PC-9 (cell line): ENCODE measurements at regions not wholly inside any gene's neighbourhood (a gene's known extent, or its start where the extent isn't known, plus 50 kb on each side); places are given as distances from the start of the nearest gene placed in this dataset.

Source experiments
- BruUV-seq: library from RNA; stranded (reverse); fragments of 400-500 nt; replicated peaks from 2 replicates; lab custom pipeline; 2021; lab: Mats Ljungman, UMichigan
- CTCF ChIA-PET: fragments of 300-600 bp; sonication (Branson Sonifier 250); formaldehyde crosslinking; loops from one replicate; lab custom pipeline; 2022; ENCODE audit warnings: antibody characterized with exemption; lab: Charles Lee
- POLR2A ChIA-PET: fragments of 300-600 bp; sonication (Branson Sonifier 250); formaldehyde crosslinking; loops from one replicate; lab custom pipeline; 2022; ENCODE audit warnings: antibody characterized with exemption; ENCODE audit not compliant: unreplicated experiment; lab: Charles Lee
- DNase-seq, 2 experiments: peaks; one replicate each; pipeline versions ENCODE4 v3.0.0 to v3.0.0-alpha.2; 2015 to 2022; ENCODE audit warnings: mixed read lengths in 1 of 2
- H2AFZ ChIP-seq: fragments of 200-600 bp; sonication (generic); 2 replicates; pipeline ENCODE4 v1.8.1; 2017; ENCODE audit warnings: antibody characterized with exemption
- H3F3A ChIP-seq: fragments of 200-600 bp; sonication (generic); 2 replicates; pipeline ENCODE4 v1.8.1; 2017; ENCODE audit warnings: antibody characterized with exemption, mild to moderate bottlenecking, low read depth; ENCODE audit not compliant: insufficient read depth
- H3K27ac ChIP-seq: fragments of 200-600 bp; sonication (generic); 2 replicates; pipeline ENCODE4 v1.6.1; 2016; ENCODE audit warnings: mixed run types
- H3K27me3 ChIP-seq: fragments of 200-600 bp; sonication (generic); 2 replicates; pipeline ENCODE4 v1.6.1; 2016; ENCODE audit warnings: low read depth, mixed run types; ENCODE audit not compliant: insufficient read depth
- H3K36me3 ChIP-seq: fragments of 200-600 bp; sonication (generic); 2 replicates; pipeline ENCODE4 v1.6.1; 2016; ENCODE audit warnings: low read depth, mixed run types
- H3K4me1 ChIP-seq: fragments of 200-600 bp; sonication (generic); replicated peaks from 2 replicates; pipeline ENCODE4 v1.6.1; 2016; ENCODE audit warnings: mixed run types; ENCODE audit not compliant: insufficient read depth
- H3K4me2 ChIP-seq: fragments of 200-600 bp; sonication (generic); 2 replicates; pipeline ENCODE4 v1.6.1; 2017; ENCODE audit warnings: mixed run types
- H3K4me3 ChIP-seq: fragments of 200-600 bp; sonication (generic); 2 replicates; pipeline ENCODE4 v1.6.1; 2016; ENCODE audit warnings: mixed run types
- H3K79me2 ChIP-seq: fragments of 200-600 bp; sonication (generic); 2 replicates; pipeline ENCODE4 v1.6.1; 2017; ENCODE audit warnings: low read depth, mixed run types
- H3K9me2 ChIP-seq: fragments of 200-600 bp; sonication (generic); 2 replicates; pipeline ENCODE4 v1.8.1; 2017; ENCODE audit warnings: mild to moderate bottlenecking; ENCODE audit not compliant: insufficient read depth
- H3K9me3 ChIP-seq: fragments of 200-600 bp; sonication (generic); 2 replicates; pipeline ENCODE4 v1.8.1; 2016; ENCODE audit warnings: low read depth; ENCODE audit not compliant: insufficient read depth
- H4K20me1 ChIP-seq: fragments of 200-600 bp; sonication (generic); 2 replicates; pipeline ENCODE4 v1.8.1; 2017; ENCODE audit not compliant: insufficient read depth
- CTCF ChIP-seq: fragments of 200-600 bp; sonication (generic); conservative IDR thresholded peaks from 2 replicates; pipeline ENCODE4 v1.6.1; 2017; ENCODE audit warnings: mixed run types, antibody characterized with exemption, mild to moderate bottlenecking, moderate library complexity
- EZH2 ChIP-seq: fragments of 200-600 bp; sonication (generic); IDR thresholded peaks from 2 replicates; pipeline ENCODE4 v1.8.0; 2017; ENCODE audit warnings: antibody characterized with exemption, low read depth
- intact Hi-C: fragments of 100-400 bp; cut with micrococcal nuclease; formaldehyde crosslinking; loops from one replicate; pipeline ENCODE4 v1.10.0; 2022; ENCODE audit not compliant: unreplicated experiment

GRCh38 chr1:36663772-36664430, 181.2 kb upstream of the CSF3R start:
- no peak overlapping the region for H2AFZ ChIP-seq
- no peaks in the 10 kb centered on the region for H4K20me1 ChIP-seq
- peaks cover 82% of the 10 kb centered on the region for H3K27me3 ChIP-seq
- no peak overlapping the region for H3K4me2 ChIP-seq
- H3K4me3 ChIP-seq: no peak overlapping the region
- no peaks in the 10 kb centered on the region for H3K9me3 ChIP-seq
- BruUV-seq: no TSS peak
- CTCF ChIA-PET: no interaction called here
- H3F3A ChIP-seq: no peaks in the 10 kb centered on the region
- no peaks in the 10 kb centered on the region for H3K36me3 ChIP-seq
- no peak overlapping the region for H3K27ac ChIP-seq
- no peaks in the 10 kb centered on the region for H3K4me1 ChIP-seq
- POLR2A ChIA-PET: no interaction called here
- TF ChIP-seq EZH2 (no peak), CTCF (no peak)
- H3K79me2 ChIP-seq: no peaks in the 10 kb centered on the region
- no peak for DNase-seq
- H3K9me2 ChIP-seq: no peaks in the 10 kb centered on the region
- intact Hi-C loops: no loop called here

- Histone ChIP-seq H3K79me2 (no peaks in the 10 kb centered on the region), H3K27ac (no peak overlapping the region), H4K20me1 (no peaks in the 10 kb centered on the region), H3K36me3 (no peaks in the 10 kb centered on the region), H3K4me1 (no peaks in the 10 kb centered on the region), H3K4me2 (no peak overlapping the region), H2AFZ (no peak overlapping the region), H3F3A (no peaks in the 10 kb centered on the region), H3K9me2 (no peaks in the 10 kb centered on the region), H3K9me3 (no peaks in the 10 kb centered on the region), H3K27me3 (peaks cover 72% of the 10 kb centered on the region), H3K4me3 (no peak overlapping the region)
- ChIA-PET POLR2A (no interaction called here), CTCF (no interaction called here)
- intact Hi-C loops: no loop called here
- TF ChIP-seq CTCF (no peak), EZH2 (no peak)
- no peak for DNase-seq
- no TSS peak for BruUV-seq
These were observed 176.1 kb upstream of the CSF3R start for GRCh38 chr1:36658838-36659237.

- Histone ChIP-seq H3F3A (no peaks in the 10 kb centered on the region), H3K36me3 (no peaks in the 10 kb centered on the region), H3K27ac (no peak overlapping the region), H4K20me1 (no peaks in the 10 kb centered on the region), H3K4me3 (no peak overlapping the region), H3K79me2 (no peaks in the 10 kb centered on the region), H3K4me2 (no peak overlapping the region), H3K4me1 (no peaks in the 10 kb centered on the region), H3K9me2 (no peaks in the 10 kb centered on the region), H3K9me3 (no peaks in the 10 kb centered on the region), H3K27me3 (peaks cover 78% of the 10 kb centered on the region), H2AFZ (no peak overlapping the region)
- no TSS peak for BruUV-seq
- POLR2A ChIA-PET: no interaction called here
- TF ChIP-seq CTCF (no peak), EZH2 (no peak)
- no peak for DNase-seq
- intact Hi-C loops: no loop called here
- CTCF ChIA-PET: no interaction called here
These were observed 175.1 kb upstream of the CSF3R start for GRCh38 chr1:36657826-36658225.
